GM19455 (cell line): ENCODE measurements at regions not wholly inside any gene's neighbourhood (a gene's known extent, or its start where the extent isn't known, plus 50 kb on each side); places are given as distances from the start of the nearest gene placed in this dataset.

Experiments used
- ATAC-seq: cut with Tn5 transposase; IDR thresholded peaks from one replicate; pipeline ENCODE4 v1.9.1; 2021; ENCODE audit not compliant: unreplicated experiment

DNA sequence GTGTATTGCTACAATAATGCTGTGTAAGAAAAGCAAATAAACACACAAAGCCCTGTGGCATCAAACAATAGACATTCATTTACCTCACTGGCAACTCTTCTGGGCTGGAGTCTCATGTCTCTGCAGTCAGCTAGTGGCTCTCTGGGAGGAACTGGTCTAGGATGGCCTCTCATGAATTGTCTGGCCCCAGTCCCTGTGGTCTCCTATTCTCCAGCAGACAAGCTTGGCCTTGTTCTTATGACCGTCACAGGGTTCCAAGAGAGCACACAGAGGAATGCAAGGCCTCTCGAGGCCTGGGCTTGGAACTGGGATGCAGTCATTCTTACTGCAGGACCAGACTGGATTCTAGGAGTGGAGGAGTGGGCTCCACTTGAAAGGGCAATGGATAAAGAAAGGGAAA lies 141.2 kb upstream of the NTM start:
- no peak for ATAC-seq

DNA sequence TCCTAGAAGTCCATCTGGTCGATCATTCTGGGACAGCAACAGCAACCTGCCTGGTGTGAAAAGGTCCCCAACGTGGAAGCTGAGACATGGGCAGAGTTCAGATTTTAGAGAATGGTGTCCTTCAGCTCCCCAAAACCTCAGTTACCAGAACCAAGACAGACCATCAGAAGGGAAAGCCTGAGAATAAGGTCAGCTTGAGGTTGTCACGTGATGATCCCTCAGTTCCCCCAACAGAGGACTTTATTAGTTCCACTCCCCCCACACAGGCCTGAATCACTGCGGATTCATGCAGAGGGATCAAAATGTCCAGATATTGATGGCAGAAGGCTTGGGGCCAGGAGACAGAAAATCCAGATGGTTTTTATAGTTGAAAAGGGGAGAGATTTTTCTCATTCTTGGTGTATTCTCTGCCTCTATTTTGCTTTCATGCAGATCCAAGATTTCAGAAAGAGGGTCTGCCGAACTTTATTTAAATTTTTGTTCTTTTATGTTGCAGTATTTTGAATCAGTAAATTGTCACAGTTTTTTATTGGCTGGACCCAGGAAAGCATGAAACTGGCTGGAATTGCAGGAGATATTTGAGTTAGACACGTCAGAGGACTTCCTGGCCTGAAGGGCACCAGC lies 139.0 kb upstream of the NTM start:
- no peak for ATAC-seq

DNA sequence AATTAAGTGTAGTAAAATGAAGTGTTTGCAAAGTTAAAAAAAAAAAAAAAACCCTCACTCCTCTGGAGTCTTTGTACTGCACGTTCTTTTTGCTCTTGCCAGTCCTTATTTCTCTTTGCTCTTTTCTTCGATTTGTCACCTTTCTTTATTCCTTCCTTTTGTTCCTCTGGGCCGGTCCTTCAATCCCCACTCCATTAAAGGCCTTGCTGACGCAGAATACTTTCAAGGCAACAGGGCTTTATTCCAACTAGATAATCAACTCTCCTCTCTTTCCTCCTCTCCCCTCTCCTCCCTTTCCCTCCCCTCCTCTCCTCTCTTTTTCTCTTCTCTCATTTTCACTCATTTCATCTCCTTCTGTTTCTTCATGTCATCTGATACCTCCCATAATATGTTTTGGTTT lies 138.2 kb upstream of the NTM start:
- no peak for ATAC-seq

DNA sequence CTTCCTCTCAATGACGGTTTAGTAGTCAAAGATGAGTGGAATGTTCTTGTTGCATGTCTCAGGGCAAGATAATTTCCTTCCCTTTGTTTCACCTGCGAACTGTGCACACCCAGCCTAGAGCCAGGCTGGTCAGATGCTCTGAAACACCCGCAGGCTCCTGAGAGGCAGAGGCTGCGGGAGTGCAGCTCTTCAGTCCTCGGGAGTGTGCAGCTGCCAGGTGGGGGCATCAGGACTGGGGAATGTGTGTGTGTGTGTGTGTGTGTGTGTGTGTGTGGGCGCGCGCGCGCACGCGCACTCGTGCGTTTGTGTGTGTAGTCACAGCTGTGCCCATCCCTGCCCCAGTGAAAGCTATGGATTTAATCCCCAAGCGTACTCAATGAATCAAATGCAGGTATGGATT lies 136.2 kb upstream of the NTM start:
- ATAC-seq: no peak

DNA sequence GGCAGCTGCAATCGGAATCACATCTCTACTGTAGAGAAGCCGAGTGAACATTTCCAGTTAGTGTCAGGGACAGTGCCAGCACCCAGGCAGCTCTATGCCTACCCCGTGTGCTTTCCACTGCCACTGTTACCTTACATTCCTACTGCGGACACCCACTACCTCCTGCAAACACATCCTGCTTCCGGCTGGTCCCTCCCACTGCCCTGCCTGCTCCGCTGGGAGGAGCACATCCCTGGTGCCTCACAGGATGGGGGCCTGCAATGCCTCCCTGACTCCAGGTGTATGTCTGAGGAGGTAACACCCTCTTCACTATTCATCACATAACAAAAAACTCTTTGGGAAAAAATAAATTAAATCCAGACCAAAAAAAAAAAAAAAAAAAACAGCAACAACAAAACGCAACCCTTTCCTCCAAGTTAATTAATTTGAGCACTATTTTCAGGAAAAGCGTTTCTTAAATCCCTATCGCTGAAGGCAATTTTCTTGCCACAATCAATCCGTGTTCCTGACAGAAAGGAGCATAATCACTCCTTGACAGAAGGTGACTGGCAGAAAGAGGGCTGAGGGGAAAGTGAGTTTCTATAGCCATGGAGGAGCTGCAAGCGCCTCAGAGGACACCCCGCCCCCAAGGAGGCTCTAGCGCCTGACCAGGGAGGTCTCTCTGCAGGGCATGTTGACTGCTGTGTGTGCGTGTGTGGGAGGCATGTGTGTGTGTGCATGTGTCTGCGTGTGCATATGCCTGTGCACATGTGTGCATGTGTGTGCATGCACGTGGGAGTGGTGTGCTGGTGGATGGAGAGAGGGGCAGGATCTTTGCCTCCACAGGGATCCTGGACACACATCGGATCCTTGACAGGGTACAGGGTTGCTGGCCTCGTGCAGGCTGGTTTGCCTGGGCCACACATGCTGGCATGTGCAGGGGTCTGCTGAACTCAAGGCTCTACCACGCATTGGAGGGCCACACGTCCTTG lies 134.8 kb upstream of the NTM start:
- ATAC-seq: no peak

DNA sequence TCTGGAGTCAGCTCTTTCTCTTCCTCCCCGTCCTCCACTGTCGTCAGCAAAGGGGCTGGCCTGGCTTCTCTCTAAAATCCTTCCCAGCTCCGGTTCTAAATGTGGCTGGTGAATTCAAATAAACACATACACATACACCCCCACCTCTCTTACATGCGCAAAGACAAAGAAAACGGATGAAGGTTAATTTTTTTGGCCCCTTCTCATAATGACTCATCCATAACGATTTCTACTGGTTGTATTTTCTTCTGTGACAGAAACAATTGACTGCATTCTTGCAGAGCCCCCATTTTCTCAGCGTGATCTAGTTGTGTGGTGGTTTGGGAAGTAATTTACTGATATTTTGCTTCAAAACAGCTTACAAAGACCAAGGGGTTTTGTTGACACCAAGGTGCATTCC lies 130.0 kb upstream of the NTM start:
- ATAC-seq: no peak

DNA sequence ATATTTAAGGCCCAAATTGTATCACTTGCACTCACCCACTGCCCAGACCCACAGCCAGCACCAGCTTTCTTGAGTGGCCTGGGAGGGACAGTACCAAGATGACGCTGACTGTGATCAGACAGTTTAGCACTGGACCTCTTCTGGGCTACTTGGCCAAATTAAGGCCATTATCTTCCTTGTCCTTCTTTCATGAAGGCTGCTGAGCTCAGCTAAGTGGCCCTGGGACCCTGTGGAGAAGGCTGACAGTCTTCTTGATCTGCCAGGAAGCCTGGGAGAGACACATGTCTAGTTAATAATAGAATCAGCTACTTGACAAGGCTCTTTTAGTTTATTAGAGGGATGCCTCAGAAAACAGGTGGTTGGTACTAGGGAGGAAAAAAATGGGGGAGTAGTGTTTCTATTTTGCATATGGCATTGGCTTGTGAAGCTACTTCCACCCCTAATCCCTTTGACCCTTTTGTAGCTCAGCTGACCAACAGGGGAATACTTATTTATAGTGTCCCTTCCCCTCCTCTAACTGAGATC lies 127.9 kb upstream of the NTM start:
- no peak for ATAC-seq

DNA sequence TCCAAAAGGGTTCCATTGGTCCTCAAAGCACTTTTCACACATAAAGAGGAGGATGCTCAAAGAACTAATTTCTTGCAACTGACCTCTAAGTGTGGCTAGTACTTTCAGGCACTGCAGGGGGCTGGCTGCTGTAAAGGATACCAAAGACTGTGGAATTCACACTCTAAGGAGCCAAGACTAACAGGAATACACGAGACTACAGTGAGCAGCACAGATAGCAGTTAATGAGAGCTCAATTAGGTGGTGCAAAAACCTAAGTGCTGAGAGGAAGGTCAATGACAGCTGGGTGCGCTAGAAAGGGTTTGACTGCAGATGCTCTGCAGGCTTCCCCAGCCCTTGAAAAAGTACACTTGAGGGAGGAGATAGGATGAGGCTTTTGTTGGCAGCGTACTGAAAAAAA lies 124.3 kb upstream of the NTM start:
- ATAC-seq: no peak

DNA sequence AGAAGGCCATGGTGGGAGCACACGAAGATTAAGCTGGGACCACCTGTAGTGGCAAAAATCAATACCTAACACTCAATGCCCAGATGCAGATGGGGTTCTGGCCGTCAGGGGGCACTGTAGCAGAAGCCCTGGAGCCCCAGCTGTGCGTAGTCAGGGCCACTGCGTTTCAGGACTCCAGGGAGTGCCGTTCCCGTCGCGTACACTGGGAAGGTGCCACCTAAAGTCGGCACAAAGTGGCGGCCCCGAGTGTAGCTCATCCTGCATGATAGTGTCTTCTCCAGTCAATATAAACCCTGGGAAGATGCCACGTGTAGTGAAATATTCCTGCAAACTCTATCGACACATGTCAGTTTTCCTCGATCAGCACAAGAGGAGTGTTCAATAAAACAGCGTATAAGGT lies 123.8 kb upstream of the NTM start:
- ATAC-seq: no peak

DNA sequence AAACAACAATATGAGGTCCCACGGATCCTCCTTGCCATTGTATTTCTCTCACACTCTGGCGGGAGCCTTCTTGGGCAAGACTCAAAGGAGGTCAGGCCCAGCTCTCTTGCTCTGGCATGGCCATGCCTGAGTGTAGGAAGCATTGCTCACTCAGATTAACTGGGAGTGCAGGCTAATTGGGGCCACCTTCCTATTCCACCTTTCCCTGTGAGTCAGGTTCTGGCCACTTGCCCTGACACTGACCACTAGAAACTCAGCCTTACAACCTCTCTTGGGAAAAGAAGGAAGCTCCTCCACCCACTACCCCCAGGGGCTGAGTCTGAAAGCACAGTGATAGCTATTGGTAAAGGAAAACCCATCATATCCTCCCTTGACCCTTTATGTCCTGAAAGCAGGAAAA lies 121.8 kb upstream of the NTM start:
- ATAC-seq: no peak

DNA sequence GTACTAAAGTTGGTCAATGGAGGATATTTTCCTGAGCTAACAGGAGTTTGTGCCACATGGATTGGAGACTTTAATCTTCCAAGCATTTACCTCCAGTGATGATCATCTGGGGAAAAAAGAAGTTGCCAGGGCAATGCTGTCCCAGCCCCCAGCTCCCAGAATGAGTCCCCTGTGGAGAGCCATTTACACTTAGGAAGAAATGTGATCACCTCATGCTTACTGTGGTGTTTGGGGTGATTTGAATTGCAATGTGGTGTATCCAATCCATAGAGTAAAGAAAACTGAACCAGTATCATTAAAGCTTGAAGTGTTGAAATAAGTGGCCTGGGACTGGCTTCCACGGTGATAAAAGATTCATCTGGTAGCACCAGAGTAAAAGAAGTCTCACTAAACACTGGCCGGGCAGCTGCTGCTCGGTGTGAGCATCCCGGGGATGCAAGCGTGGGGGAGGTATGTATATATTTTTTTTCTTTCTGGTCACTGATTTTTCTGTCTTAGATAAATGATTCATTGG lies 117.2 kb upstream of the NTM start:
- ATAC-seq: no peak

DNA sequence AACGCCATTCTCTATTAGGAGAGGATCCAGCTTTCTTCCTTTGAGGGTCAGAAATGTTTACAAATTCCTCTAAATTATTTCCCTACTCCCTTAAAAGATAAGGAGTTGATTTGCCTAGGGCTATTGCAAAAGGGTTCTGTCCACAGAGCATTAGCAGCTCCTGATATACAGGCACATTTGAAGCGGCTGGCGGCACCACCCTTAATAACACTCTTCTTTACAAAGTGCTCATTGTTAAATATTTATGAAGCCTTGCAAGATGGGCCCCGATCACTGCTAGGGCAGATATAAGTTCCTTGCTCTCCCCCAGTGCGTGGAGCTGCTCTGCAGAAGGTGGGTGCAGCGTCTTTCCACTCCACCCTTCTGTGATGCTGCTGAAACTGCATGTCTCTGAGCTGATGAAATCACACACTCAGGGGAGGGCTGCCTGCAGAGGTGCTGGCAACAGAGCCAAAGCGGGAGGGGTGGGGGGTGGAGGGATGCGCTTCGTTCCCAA lies 116.7 kb upstream of the NTM start:
- ATAC-seq: no peak

DNA sequence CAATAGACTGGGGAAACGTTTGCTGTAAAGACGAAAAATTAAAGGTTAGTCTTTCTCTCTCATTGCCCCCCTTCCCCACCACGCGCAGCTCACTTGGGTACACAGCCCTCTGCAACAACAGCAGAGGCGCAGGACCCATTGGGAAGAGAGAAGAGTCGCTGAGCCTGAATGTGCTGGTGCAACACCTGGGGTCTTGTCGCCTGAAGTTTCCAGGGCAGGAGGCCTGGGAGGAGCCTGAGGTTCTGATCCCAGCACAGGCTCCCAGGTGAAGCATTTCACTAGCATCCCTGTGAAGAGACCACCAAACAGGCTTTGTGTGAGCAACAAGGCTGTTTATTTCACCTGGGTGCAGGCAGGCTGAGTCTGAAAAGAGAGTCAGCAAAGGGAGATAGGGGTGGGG lies 116.2 kb upstream of the NTM start:
- no peak for ATAC-seq

DNA sequence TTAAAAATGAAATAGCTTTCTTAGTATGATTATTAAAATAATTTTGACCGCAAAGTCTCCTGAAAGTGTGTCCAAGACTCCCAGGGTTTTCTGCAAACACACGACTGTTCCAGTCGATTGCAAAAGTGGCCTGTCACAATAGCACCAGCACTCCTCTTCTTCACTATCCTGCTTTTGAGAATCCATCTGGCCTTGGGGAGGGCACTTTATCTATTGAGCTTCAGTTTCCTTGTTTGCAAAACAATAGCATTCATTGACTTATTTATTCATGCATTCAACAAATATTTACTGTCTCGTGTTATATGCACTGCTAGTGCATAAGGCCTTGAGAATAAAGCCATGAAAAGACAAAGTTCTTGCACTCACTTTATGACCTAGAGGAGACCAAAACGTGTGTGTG lies 96.2 kb upstream of the NTM start:
- ATAC-seq: no peak

DNA sequence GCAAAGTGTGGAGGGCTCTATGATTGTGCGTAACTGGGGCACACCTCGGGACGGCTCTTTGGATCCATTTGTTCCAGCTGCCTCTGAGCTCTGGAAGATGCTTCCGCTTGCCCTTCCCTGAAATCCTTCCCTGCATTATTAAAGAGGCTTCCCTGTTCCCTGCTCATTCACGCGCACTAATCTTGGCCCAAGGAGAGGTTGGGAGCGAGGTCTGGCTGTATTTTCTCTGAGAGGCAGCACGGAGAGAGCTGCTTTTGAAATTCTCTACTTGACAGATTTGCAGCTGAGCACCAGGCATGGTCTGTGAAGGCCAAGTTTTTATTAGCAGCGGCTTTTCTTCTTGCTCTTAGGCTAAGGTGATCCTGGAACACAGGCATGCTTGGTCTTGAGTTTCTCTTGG lies 94.8 kb upstream of the NTM start:
- ATAC-seq: no peak

DNA sequence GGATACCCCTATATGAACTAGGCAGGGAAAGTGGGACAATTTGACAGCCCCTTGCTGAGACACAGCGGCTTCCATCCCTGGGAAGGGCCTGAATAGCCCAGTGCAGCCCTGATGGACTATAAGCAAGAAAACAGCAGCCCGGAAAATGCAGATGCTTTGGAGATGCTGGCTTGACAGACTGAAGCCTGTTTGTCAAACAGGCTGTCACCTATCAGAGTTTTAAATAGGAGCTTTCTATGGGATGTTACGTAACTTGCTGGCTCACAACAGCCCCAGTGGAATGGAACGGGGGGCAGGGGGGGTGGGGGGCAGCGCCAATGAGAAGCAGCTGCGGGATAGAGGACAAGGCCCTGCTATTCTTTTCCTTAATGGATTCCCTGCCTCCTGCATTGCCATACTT lies 91.9 kb upstream of the NTM start:
- ATAC-seq: no peak

DNA sequence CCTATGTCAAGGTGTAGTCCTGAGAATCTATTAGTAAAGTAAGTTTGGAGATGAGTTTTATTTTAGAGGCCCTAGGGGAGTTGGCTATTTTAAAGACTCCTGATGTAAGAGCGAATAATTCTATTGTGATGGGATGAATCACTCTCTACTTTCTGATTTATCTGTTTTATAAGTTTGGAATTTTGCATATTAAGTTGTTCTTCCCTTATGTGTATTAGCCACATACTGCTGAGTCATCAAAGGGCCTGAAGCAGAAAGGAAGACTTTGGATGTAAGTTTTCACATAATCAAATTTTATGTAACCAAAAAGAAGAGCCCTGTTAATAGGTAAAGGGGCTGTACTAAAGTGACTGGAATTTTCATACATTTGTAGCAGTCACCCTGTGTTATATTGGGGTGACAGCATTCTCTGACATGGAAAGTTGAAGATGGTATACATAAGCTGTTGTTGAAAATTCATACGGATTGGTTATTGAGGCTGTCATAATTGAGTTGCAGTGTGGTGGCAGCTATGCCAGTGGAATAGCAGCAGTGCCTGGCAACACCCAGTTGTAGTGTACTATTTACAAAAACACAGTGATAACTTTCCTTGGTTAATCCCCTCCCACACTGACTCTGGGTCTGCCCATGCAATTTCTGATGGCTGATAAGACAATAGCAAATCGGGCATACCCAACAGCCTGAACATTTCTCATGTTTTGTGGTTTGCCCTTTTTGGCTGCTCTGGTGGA lies 90.6 kb upstream of the NTM start:
- no peak for ATAC-seq

DNA sequence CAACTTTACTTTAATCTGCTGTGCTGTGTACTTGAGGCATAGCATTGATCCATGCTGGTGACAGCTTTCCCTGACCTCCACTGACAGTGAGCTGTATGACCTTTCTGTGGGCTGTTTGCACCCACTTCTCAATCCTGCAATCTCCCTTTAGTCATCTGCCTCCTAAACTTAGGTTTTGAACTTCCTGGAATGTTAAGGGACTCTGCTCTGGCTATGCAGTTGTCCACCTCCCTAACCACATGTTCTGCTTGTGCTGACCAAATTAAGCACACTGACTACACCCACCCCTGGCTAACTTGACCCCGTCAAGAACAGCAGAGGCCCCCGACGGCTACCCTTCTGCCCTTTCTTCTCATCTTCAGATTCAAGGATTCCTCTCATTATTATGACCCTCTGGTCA lies 89.1 kb upstream of the NTM start:
- ATAC-seq: no peak

DNA sequence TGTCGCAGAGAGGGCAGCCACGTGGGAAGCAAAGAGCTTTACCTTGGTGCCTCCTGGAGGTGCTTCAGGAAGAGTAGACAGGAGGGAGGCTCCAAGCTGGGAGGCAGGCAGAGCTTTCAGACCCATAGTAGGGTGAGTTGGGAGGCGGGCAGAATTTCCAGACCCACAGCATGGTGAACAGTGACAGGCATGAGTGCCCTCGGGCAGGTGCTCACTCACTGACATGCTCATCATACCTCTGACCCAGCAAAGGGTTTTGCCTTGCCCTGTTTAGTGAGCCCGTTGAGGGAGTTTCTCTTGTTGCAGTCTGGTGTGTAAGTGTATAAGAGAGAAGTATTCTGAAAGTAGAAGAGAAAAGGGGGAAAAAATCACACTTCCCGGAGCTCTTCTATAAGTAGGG lies 86.4 kb upstream of the NTM start:
- no peak for ATAC-seq

DNA sequence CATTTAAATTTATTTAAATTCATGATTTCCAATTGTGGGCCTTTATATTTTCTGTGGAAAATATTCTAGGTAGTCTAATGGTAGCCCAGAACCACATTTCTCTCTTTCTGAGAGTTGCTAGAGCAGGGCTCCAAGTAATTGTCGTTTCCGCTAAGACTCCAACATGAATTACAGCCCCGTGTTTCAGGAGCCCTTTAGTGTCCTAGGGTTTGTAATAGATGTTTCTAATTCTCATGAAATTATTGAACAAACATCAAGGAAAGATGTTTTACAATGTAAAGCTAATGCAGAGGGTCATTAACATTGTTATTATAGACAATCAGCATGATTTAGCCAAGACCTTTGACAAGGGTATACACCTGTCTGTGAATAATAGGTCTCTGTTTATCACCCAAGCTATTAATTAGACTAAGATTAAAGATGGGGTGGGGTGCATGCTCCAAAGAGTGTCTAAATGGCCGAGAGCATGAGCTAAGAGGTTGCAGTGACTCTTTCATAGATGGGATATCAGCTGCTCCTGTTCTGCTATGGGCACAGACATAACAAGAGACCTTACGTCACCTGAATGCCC lies 81.8 kb upstream of the NTM start:
- no peak for ATAC-seq

DNA sequence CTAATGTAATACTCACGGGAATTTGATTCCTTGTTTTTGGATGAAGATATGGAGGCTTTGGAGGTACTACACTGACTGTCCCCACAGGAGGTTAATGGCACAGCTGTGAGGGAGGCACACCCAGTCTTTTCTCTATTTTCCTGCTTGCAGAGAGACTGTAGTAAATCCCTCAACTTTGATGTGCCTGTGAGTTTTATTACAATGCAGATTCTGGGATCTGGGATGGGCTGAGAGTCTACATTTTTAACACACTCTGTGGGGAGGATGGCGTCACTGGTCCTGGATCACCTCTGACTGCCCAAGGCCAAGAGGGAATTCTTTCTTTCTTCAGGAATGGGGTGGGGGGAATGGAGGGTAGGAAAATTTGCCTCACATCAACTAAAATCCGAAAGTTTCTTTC lies 80.2 kb upstream of the NTM start:
- ATAC-seq: no peak
